ENCODE measurements at regions not wholly inside any gene's neighbourhood (a gene's known extent, or its start where the extent isn't known, plus 50 kb on each side); places are given as distances from the start of the nearest gene placed in this dataset.

- CTCF ChIA-PET, result interaction anchor here (1.1 kb wide), 1 partner anchor 9 kb away, joined by 3 read pairs; no protein-coding TSS in a partner anchor
- POLR2A ChIA-PET, result no interaction called here
- TF ChIP-seq MYC (IDR thresholded peaks at IDR 0.05; ENCODE audit: low read depth, low read length) (no peak), JUN (IDR thresholded peaks at IDR 0.05; ENCODE audit: borderline replicate concordance, insufficient read depth, insufficient read length, low read depth) (no peak), POLR2A (IDR thresholded peaks at IDR 0.05; ENCODE audit: low read depth, low read length) (no peak), POLR2AphosphoS5 (IDR thresholded peaks at IDR 0.05; ENCODE audit: insufficient read depth, low read depth, low read length) (no peak), EZH2 (IDR thresholded peaks at IDR 0.05; ENCODE audit: borderline replicate concordance, low read depth, low read length, severe bottlenecking) (no peak), GATA2 (IDR thresholded peaks at IDR 0.05; ENCODE audit: insufficient read depth, insufficient read length, low read depth, low read length) (no peak), FOS (IDR thresholded peaks at IDR 0.05; ENCODE audit: borderline replicate concordance, insufficient read depth, low read length) (no peak)
- TF ChIP-seq, protein P1, sequence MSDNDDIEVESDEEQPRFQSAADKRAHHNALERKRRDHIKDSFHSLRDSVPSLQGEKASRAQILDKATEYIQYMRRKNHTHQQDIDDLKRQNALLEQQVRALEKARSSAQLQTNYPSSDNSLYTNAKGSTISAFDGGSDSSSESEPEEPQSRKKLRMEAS (IDR thresholded peaks at IDR 0.05; ENCODE audit: insufficient read depth, insufficient read length), result no peak
- TF ChIP-seq, protein P2, sequence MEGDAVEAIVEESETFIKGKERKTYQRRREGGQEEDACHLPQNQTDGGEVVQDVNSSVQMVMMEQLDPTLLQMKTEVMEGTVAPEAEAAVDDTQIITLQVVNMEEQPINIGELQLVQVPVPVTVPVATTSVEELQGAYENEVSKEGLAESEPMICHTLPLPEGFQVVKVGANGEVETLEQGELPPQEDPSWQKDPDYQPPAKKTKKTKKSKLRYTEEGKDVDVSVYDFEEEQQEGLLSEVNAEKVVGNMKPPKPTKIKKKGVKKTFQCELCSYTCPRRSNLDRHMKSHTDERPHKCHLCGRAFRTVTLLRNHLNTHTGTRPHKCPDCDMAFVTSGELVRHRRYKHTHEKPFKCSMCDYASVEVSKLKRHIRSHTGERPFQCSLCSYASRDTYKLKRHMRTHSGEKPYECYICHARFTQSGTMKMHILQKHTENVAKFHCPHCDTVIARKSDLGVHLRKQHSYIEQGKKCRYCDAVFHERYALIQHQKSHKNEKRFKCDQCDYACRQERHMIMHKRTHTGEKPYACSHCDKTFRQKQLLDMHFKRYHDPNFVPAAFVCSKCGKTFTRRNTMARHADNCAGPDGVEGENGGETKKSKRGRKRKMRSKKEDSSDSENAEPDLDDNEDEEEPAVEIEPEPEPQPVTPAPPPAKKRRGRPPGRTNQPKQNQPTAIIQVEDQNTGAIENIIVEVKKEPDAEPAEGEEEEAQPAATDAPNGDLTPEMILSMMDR (IDR thresholded peaks at IDR 0.05; ENCODE audit: extremely low read depth in 1 of 2, insufficient read depth in 1 of 2, low read depth in 1 of 2, low read length in 2 of 2), result no peak
- no peaks in the 10 kb centered on the region for H3K9me3 ChIP-seq (replicated peaks; ENCODE audit: control insufficient read depth, insufficient read depth, low read length)
- DNase-seq (ENCODE audit: low read depth, low spot score) (no peak), FAIRE-seq (no peak)
- no peak overlapping the region for H3K27ac ChIP-seq (ENCODE audit: insufficient read depth, low read depth, low read length)
- H3K4me1 ChIP-seq (ENCODE audit: control insufficient read depth, extremely low read depth, insufficient read depth, low read length), result no peaks in the 10 kb centered on the region
- peaks cover 0 to 10% of the 10 kb centered on the region in 2 experiments for H3K27me3 ChIP-seq (ENCODE audit: control insufficient read depth in 2 of 2, insufficient read depth in 2 of 2, low read length in 2 of 2)
- no peak overlapping the region for H3K9ac ChIP-seq (replicated peaks; ENCODE audit: extremely low read depth, insufficient read depth, low read length)
- intact Hi-C loops (cut with micrococcal nuclease) (no loop called here), dilution Hi-C loops (cut with MboI; ENCODE audit: extremely low pct_ligation_motif_present, low sequenced_read_pairs) (no loop called here)
- H3K79me2 ChIP-seq (ENCODE audit: control insufficient read depth, insufficient read depth, low read length), result no peaks in the 10 kb centered on the region
- no peak overlapping the region for H3K4me3 ChIP-seq (replicated peaks in 1 of 3; ENCODE audit: insufficient read depth in 1 of 3, low read depth in 1 of 3, low read length in 3 of 3)
- H3K36me3 ChIP-seq (ENCODE audit: control insufficient read depth in 2 of 2, extremely low read depth in 1 of 2, insufficient read depth in 2 of 2, low read length in 2 of 2), result no peaks in the 10 kb centered on the region
- no TSS peak for BruUV-seq (replicated peaks)
- no peaks in the 10 kb centered on the region for H3K9me1 ChIP-seq (replicated peaks; ENCODE audit: control insufficient read depth, extremely low read depth, insufficient read depth, low read length)
- H3K4me2 ChIP-seq (ENCODE audit: insufficient read depth, low read length), result no peak overlapping the region
- H2AFZ ChIP-seq (ENCODE audit: low read depth, low read length), result no peak overlapping the region
- no peaks in the 10 kb centered on the region for H4K20me1 ChIP-seq (replicated peaks; ENCODE audit: control insufficient read depth, extremely low read depth, insufficient read depth, low read length)
Measured at GRCh38 chr2:10977003-10977402, 65.3 kb downstream of the KCNF1 start.
